ENCODE measurements at regions not wholly inside any gene's neighbourhood (a gene's known extent, or its start where the extent isn't known, plus 50 kb on each side); places are given as distances from the start of the nearest gene placed in this dataset.

DNA sequence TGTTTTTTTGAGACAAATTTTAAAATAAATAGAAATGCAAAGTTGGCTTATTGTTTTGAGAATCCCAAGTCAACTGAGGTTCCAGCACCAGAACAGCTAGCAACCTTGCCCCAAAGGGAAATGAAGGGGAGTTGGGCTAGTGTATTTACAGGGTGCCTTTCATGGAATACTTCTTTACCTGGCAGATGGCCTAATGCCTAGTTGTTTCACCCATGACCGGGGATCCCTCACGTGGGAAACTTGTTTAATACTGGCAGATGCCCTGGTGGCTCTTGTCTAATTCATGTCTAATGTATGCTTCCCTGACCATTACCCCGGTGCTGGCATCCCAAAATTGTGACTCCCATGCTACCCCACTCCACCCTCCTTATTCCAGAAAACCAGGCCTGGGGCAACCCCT lies 861.1 kb upstream of the ZWINT start:
- no peak for DNase-seq (ENCODE audit: low read depth in 2 of 2, low spot score in 1 of 2)

DNA sequence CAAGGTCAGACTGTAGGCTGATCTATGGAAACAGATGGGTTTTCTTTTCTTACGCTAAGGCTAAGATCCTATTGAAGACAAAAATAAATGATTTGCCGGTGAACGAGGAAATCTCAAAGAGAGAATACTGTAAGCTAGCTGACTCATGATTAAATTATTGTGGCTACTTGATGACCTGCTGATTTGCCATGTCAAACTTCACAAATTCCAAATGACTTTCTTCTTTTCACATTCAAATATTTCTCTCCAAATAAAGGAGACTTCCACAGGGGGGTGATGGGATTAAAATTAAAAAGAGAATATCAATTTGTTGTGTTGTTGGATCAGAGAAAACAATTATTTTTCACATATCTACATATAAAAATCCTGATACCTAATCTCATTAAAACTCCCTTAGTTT lies 860.6 kb upstream of the ZWINT start:
- no peak for DNase-seq (ENCODE audit: low read depth in 2 of 2, low spot score in 1 of 2)

DNA sequence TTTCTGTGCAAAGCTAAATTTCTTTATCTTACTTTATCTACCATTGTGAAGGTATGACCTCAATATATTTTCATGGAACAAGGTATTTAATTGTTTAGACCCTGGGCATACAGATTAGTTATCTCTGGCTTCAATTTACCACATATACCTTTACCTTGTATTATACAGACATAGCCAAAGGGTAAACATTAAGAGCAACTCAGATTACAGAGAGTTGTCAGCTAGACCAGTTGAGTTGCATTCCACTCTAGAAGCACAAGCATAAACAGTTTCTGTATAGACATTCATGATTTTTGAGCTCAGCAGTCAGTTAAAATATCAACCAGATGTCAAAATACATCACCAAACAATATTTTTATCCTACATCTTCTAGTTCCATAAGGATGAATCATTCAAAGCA lies 857.3 kb upstream of the ZWINT start:
- DNase-seq (ENCODE audit: low read depth in 2 of 2, low spot score in 1 of 2): no peak

DNA sequence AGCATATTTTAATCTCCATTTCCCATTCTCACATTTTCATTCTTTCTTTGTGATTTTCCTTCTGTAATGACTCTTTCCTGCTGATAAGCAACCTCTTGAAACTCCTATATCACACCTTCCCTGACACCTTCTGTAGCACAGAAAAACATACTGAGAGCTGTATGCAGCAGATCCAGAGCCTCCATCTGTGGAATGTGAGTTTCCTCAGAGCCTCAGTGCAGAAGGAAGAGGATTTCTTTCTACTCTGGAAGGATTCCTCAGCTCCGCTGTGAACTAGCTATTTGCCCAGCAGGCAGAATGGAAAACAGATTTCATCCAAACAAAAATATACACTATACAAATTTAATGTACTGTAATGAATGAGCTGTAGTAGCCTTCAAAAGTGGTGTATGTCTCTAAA lies 841.3 kb upstream of the ZWINT start:
- DNase-seq (ENCODE audit: low read depth in 2 of 2, low spot score in 1 of 2): no peak

DNA sequence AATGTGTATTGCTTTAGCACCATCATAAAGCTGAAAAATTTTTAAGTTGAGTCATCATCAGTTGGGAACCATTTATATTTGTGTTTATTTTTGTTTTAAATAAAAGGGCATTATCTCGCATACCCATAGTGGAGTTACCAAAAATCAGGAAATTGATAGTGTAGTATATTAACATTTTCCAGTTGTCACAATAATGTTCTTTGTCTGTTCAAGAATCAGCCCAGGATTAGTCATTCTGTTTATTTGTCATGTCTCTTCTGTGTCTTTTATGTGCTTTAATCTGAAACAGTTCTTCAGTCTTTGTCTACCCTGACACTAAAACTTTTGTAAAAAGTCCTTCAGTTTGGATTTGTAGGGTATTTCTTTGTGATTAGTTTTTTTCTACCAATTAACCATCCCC lies 827.8 kb upstream of the ZWINT start:
- DNase-seq (ENCODE audit: low read depth in 2 of 2, low spot score in 1 of 2): no peak

DNA sequence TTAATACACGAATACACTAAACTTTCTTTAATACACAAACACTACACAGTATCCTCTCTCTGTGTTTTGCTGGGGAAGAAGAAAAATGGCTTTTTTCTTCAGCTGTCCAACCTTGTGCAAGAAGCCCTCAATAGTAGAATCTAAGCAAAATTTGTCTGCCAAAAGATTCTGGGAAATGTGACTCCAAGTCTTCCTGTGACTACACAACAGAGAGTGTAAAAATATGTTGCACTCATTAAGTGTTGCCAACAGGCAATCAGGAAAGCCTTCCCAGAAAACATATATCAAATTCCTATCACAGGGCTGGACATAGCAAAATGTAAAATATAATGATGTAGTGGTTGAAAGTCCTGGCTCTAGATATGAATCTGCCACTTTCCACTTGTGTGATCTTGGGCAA lies 825.1 kb upstream of the ZWINT start:
- DNase-seq (ENCODE audit: low read depth in 2 of 2, low spot score in 1 of 2): no peak

DNA sequence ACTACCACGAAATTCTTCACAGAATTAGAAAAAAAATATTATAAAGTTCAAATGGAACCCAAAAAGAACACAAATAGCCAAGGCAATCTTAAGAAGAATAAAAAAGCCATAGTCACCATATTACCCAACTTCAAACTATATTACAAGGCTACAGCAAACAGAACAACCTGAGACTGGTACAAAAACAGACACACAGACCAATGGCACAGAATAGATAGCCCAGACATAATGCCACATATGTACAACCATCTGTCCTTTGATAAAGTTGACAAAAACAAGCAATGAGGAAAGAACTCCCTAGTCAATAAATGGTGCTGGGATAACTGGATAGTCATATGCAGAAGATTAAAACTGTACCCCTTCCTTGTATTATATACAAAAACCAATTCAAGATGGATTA lies 808.5 kb upstream of the ZWINT start:
- no peak for DNase-seq (ENCODE audit: low read depth in 2 of 2, low spot score in 1 of 2)

DNA sequence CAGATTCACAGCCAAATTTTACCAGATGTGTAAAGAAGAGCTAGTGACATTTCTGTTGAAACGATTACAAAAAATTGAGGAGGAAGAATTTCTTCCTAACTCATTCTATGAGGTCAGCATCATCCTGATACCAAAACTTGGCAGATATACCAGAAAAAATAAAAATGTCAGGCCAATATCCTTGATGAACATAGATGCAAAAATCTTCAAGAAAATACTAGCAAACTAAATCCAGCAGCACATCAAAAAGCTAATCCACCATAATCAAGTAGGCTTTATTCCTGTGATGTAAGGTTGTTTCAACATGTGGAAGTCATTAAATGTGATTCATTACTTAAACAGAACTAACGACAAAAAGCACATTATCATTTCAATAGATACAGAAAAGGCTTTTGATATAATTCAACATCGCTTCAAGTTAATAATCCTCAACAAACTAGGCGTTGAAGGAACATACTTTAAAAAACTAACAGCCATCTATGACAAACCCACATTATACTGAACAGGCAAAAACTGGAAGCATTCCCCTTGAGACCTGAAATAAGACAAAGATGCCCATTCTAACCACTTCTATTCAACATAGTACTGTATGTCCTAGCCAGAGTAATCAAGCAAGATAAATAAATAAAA lies 807.7 kb upstream of the ZWINT start:
- no peak for DNase-seq (ENCODE audit: low read depth in 2 of 2, low spot score in 1 of 2)

DNA sequence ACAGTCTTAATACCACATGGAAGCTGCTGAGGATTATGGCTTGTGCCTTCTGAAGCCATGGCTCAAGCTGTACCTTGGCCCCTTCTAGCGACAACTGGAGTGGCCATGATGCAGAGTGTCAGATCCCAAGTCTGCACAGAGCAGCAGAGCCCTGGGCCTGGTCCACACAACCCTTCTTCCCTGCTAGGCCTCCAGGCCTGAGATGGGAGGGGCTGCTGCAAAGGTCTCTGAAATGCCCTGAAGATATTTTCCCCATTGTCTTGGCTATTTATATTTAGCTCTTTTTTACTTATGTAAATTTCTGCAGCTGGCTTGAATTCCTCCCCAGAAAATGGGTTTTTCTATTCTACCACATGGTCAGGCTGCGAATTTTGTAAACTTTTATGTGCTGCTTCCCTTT lies 804.6 kb upstream of the ZWINT start:
- DNase-seq (ENCODE audit: low read depth in 2 of 2, low spot score in 1 of 2): no peak

DNA sequence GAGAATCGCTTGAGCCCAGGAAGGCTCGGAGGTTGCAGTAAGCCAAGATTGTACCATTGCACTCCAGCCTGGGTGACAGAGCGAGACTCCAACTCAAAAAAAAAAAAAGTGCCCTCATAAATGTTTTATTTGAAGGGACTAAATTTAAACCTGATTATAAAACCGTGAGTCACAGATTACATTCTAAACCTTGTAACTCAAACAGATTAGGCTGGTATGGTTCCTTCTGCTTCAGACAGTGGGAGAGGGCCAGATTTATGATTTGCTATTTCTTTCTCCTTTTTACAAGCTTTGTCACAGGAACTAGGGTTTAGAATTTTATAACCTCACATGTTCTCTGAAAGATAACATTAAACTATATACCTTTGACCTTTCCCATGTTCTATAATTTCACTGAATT lies 801.2 kb upstream of the ZWINT start:
- DNase-seq (ENCODE audit: low read depth in 2 of 2, low spot score in 1 of 2): no peak

DNA sequence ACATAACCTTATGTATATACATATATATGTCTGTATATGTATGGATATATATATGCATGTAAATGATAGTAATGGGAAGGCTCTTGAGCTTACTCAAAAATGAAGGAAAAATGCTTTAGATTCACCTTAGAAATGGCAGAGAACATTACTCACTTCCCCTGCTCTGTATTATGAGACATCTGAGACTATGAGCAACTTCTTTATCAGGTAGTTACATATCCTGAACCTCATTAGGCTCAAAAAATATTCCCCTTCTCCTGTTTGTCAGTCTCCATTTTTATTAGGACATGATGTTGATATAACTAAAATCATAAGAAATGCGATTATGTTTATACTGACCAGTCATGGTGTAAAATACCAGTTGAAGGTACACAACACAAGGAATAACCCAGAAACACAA lies 800.1 kb upstream of the ZWINT start:
- no peak for DNase-seq (ENCODE audit: low read depth in 2 of 2, low spot score in 1 of 2)

DNA sequence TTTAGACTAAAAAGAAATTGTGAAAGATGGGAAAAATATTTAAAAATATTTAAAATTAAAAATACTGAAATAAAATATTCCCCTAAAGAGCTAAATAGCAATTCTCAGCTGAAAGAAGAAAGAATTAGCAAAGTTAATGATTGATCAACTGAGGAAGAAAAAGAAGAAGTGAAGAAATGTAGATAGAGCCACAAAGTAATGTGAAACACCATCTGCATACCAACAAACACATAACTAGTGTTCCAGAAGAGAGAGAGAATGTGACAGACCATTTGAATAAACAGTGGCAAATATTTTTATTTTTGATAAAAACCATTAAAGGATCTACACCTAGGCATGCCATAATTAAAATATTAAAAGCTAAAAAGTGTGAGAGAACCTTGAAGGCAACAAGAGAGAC lies 784.5 kb upstream of the ZWINT start:
- DNase-seq (ENCODE audit: low read depth in 2 of 2, low spot score in 1 of 2): no peak

DNA sequence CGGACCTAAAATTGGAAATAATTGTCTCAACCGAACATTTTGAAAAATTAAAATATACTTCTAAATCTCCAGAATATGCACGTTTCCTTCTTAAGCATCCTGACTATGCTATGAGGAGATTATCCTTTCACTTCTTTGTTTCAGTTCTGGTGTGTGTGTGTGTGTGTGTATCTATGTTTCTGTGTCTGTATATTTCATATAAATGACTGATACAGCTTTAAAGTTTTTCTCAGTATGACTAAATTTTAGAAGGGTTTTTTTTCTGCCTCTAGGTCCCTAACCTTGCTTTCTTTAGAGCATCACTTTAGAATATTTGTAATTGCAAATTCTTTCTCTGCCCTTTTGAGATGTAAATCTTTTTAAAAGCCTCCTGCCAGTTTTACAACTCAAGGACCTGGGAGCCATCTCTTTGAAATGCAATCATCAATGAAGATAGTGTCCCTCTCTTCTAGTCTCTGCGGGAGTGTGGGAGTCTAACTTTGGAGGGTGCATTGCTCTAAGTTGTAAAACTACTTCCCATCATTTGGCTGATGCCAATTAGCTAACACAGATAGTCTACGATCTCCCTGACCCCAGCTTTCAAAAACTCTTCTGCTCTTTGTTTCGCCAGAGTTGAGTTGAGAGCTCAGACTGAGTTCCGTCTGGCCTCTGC lies 782.0 kb upstream of the ZWINT start:
- no peak for DNase-seq (ENCODE audit: low read depth in 2 of 2, low spot score in 1 of 2)

DNA sequence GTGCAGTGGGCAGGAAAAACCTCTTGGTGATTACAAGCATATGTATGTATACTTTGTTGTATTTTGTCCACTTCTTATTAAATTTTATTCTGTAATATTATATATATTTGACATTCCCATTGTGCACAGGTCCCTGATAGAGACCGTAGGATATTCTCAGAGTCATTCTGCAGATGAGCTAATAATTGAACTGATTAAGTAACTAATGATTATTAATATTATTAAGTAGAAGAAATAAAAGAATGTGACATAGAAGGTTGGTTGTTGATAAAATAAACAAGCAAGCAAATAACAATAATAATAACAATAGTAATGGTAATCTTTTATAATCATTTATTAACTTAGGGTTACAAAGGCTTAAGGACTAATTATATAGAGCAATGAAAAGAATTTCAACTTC lies 780.6 kb upstream of the ZWINT start:
- no peak for DNase-seq (ENCODE audit: low read depth in 2 of 2, low spot score in 1 of 2)

DNA sequence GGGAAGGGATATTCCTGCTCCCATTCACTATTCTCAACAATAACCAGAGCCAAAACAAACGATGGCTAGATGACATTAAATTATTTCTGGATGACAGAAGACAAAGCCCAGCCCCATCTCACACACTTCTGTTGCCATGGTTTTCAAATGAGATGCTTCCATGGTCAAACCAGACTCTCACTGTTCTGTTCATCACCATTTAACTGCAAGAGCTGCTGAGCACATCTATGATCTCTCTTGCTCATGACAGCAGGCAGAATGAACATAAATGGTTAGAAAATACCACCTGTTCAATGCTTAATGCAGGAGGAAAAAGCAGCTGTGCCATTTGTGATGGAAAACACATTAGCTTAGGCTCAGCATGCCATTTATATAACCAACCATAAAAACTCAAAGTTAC lies 758.6 kb upstream of the ZWINT start:
- DNase-seq (ENCODE audit: low read depth in 2 of 2, low spot score in 1 of 2): no peak

DNA sequence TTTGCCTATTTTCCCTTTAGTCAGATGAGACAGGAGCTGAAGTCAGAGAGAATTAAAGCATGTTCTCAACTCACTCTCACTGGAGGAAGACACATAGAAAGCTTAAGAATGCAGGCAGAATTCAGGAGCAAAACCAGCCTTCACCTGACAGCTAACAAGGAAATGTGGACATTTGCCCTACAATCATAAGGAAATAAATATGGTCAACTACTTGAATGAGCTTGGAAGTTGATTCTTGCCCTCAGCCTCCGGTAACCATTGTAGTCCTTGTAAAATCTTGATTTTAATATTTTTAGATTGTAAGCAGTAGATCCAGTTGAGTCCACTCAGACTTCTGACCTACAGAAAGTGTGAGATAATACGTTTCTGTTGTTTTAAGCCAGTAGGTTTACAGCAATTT lies 752.5 kb upstream of the ZWINT start:
- DNase-seq (ENCODE audit: low read depth in 2 of 2, low spot score in 1 of 2): no peak

DNA sequence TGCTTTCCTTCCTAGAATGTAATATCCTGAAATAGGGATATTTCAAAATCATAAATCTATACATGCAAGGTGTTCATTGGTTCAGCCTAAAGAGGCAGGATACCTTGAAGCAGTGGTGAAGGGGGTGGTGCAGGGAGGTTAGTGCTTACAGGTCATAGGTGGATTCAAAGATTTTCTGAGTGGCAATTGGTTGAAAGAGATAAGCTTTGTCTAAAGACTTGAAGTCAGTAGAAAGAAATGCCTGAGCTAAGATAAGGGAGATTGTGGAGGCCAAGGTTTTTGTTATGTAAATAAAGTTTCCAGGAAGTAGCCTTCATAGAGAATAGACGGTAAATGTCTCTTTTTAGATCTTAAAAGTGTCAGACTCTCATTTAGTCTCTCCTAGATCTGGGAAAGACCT lies 741.2 kb upstream of the ZWINT start:
- DNase-seq (ENCODE audit: low read depth in 2 of 2, low spot score in 1 of 2): no peak

DNA sequence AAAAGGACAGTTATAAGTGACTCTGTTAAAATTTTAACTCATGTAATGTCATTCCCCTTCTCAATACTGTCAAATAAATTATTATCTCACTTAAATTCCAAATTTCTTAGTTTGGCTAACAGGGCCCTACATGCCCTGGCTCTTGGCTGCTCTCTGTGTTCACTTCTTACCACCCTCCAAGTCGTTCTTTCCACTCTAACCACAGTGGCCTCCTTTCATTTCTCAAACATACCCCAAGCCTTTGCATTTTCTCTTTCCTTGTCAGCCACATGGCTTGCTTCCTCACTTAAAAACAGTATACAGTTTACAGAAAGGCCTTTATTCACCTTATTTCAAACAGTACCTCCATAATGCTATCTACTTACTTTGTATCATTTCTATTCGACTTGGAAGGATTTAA lies 737.1 kb upstream of the ZWINT start:
- no peak for DNase-seq (ENCODE audit: low read depth in 2 of 2, low spot score in 1 of 2)

DNA sequence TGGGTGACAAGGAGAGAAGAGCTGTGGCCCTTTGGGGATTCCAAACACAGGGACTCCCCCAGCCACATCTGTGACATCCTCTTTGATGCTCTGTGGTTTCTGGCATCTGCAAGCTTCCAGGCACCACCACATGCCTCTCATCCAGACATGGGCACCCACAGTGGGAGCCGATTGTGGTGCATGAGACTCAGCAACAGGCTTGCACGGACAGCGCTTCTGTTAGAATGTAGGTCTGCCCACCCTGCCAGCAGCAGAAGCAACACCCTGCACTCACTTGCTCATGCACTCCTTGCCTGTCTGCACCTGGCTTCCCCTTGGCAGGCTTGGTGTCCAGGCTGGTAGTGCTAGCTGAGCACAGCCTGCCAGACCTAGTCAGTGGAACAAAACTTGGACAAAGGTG lies 735.0 kb upstream of the ZWINT start:
- no peak for DNase-seq (ENCODE audit: low read depth in 2 of 2, low spot score in 1 of 2)

DNA sequence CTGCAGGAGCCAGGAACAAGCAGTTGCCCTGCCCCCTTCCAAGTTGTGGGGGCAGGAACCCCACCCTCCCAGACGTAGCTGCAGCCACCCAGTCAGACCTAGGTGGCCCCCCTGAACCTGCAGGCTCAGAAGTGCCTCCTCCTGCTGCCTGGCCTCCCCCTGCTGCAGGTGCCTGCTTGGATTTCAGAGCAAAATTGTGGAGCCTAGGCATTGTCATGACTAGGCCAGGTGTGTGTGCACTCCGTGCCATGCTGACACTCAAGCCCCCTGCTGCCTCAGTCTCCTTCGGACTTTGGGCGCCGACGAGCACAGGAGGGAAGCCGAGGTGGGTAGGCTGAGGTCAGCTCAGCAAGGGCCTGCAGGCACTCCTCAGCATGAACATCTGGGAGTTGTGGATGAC lies 733.9 kb upstream of the ZWINT start:
- DNase-seq (ENCODE audit: low read depth in 2 of 2, low spot score in 1 of 2): no peak

DNA sequence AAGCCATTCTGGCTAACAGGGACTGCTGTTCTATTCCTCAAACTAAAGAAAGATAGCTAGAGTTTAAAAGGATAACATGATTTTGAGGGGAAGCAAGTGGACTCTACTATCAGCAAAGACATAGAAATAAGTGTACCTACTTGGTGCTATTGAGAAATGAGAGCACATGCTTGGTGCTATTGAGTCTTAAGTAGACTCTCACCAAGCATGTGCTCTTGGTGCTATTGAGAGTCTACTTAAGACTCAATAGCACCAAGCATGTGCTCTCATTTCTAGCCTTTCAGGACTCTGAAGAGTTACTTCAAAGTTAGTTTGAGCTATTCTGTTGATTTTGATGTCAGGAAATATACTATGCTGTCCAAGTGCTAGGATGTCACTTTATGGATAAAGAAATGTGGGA lies 733.0 kb upstream of the ZWINT start:
- DNase-seq (ENCODE audit: low read depth in 2 of 2, low spot score in 1 of 2): no peak

DNA sequence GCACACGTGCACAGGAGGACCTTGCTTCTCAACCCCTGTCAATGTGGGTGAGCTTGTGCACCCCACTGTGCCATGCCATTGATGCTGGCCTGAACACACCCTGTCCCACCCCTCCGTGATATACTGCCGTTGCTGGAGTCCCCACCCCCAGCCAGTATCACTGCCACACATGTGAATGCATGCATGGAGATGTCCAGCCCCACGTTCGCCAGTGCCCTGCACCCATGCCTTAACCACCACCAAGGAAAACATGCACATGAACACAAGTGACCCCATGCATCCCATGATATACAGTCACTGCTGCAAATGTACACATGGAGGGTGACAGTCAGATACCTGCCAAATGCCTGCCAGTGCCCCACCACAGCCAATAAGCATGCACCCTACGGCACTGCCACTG lies 692.5 kb upstream of the ZWINT start:
- no peak for DNase-seq (ENCODE audit: low read depth in 2 of 2, low spot score in 1 of 2)

DNA sequence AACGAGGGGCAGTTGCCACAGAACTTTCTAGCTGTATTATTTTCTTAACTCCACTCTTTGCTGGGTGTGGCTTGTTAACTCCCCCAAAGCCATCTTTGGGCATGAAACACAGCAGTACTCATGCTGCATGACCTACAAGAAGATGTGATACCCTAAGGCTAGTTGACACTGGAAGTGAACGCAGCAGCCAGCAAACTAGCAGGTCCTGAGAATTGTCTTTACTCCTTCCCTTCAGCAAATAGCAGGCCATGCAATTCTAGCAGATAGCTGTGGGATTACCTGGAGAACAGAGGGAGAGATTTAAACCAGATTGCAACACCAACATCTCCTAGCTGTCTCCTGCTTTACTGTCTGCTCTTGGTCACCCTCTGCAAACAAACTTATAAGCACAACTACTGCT lies 688.0 kb upstream of the ZWINT start:
- no peak for DNase-seq (ENCODE audit: low read depth in 2 of 2, low spot score in 1 of 2)

DNA sequence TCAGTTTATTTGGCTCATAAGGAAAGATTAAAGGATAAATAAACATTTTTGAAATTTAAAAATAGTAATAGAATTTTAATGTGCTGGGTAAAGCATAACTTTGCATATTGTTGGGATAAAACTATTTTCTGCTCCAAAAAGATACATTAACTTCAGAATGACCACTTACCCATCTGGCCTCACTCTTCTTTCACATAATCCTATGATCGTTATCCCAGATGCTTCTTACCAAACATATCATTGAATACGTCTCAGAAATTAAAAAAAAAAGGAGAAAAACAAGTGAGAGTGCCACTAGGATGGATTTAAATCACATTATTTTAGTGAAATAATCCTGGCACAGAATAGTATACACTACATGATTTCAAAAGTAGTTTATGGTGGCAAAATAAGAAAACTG lies 677.5 kb upstream of the ZWINT start:
- no peak for DNase-seq (ENCODE audit: low read depth in 2 of 2, low spot score in 1 of 2)

Data from stimulated activated CD8-positive, alpha-beta memory T cell treated with anti-CD3 and anti-CD28 coated beads, Interleukin-4, amount 100 ng/mL, for 4 hours (primary cell).